HG03066 (cell line): ENCODE measurements at regions not wholly inside any gene's neighbourhood (a gene's known extent, or its start where the extent isn't known, plus 50 kb on each side); places are given as distances from the start of the nearest gene placed in this dataset.

Experiments
- ATAC-seq: cut with Tn5 transposase; IDR thresholded peaks from one replicate; pipeline ENCODE4 v1.9.1; 2021; ENCODE audit warnings: low read depth; ENCODE audit not compliant: unreplicated experiment

DNA sequence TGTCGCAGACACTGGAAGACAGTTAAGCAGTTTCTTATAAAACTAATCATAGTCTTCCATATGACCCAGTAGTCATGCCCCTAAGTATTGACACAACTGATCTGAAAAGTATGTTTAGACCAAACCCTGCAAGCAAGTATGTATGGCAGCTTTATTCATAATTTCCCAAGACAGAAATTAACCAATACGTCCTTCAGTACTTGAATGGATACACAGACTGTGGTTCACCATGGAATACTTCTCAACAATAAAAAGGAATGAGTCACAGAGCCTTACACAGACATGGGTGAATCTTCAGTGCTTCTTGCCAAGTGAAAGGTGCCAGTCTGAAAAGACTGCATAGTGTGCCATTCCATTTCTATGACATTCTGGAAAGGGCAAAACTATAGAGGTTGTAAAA is 50.2 kb upstream of the AKR1E2 start:
- no peak for ATAC-seq

DNA sequence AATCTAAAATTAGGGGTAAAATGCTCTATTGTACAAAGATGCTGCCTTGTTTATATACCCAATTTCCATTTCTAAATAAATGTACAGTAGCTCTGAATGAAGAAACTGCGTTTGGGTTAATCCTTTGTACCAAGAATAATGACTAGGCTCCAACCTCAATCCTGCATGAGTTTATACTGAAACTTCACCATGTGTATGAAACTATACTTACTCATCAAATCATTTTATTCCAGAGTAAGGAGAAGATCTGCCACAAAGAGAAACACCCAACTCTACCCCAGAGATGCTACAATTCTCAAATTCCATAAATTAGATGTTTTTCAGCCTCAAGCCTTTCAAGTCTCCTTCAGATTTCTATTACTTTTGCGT is 53.8 kb upstream of the AKR1E2 start:
- no peak for ATAC-seq

DNA sequence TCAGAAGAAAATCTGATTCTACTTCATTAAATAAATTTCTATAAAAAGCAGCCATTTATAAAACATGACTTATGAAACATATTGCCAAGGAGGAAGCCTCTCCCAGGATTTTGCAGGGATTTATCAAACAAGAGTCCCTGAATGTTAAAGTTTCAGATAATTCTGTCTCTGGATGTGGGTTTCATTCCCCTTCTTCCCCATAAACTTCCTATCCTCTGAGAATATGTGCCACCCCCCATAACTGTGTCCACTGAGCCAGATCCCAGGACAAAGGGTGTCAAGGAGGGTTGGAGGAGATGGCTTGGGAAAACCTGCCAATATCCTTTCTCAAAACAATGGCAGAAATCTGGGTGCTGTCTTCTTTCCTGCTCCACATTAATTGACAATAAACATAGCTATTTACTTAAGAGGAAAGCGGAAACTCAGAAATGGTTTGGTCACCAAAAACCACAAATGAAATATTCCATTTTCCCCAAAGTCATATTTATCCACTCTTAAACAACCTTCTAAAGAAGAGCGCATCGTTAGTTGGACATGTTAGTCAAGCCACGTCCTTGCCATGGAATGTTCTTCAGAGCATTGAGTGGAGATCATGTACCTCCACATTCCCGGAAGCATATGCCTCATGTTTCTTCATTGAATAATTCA is 54.3 kb upstream of the AKR1E2 start:
- no peak for ATAC-seq

DNA sequence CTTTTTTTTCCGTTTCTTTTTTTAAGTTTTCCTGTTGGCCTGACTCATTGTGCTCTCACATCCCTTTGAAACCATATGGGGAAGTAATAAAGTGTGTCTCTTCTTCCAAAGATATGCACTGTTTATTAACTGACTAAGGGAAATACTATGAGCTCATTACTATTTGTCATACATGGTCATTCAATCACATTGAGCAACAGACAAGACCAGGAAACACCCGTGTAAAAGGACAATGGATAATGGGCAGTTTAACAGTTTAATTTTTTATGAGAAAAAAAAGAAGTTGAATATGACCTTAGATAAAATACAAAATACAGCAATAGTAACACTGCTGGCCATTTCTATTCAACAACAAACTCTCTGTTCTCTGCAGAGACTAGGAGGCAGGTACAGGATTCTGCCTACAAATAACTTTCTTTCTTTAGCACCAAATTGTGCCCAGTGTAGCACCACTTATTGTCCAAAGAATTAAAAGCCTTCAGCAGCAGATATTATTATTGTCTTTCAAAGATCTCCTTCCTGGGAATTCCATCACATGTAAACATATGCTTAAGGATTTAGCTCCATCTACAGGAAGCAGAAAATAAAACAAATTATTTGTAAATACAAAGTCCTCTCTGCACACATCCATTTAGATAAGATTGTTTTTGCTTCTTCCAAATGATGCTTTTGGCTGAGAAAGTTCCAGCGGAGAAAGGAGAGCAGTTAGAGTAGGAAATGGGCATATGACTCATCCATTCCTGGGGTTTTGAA is 55.0 kb upstream of the AKR1E2 start:
- ATAC-seq = no peak

DNA sequence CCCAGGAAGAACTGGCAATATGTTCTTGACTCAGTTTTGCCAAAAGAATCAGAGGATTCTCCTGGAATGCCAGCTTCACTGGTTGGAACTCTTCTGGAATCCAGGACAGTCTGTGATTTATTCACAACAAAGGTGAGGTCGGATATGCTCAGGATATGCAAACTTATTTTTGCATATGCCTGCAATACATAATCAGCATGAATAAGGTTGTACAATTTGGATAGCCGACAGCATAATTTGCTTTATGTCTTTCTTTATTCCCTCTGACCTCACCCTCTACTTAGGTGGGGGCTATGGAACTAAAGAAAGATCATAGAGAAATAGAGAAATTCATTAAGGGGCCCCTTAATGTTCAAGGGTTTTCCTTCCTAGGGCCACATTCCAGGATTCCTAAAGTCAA is 57.6 kb upstream of the AKR1E2 start:
- no peak for ATAC-seq

DNA sequence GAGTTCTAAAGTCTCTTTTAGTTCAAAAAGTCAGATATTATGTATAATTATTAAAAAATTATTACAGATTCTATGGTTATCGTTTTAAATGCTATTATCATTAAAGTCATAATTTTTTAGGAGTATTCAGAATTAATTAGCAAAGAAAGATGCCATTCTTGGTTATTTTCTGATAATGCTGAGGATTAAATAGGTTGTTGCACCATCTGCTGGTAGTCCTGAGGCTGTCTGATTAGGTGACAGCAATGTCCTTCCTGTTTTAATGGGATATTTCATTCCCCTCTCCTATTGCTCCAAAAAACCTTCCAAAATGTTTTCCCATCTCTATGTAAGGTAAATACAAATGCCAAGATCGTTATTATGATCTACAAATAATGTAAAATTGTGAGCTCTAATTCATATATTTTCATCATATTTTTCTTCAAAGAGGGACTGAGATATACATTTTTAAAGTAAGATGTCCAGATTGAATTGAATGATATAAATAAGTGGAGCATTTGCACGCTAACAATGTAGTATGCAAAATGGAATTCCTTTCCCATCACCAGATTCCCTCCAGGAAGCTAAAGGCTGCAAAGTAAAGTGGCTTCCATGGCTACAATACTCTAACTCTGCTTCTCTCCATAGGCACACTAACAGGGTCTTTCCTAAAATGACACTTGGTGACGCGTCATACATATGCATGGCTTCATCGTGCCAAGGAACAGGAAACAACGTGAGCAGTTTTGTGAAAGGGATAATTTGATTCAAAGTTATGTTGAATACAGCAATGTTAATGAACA is 58.8 kb upstream of the AKR1E2 start:
- ATAC-seq = no peak

DNA sequence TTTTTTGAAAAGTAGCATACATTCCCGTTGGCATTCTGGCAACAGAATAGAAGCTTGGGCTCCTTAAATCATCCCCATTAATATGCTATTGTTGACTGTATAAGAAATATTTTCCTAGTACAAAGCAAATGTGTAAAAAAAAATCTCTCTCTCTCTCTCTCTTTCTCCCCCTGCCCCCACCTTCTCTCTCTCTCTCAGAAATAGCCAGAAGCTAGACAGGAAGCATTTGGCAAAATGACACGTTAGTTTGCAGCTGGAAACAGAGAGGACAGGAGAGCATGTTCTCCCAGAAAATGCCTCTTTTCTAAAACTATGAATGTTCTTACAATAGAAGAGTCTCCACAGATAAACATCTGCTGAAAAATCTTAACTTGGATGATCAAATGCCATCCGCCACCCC is 59.6 kb upstream of the AKR1E2 start:
- no peak for ATAC-seq

DNA sequence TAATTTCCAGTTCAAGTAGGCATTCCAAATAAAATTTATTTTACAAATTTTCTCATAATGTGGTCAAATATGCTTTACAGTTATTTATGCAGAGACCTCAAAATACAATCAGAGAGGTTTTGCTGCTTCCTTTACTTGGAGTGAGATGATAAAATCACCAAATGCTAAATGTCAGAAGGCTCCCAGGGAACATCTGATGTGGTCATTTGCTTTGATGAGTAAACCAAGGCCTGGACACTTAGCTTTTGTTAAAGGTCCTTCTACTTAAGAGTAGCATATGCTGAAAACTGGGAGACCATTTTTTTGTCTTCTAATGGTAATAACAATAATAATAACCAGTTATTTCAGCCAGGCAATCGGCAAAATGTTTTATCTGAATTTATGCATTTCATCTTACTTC is 60.6 kb upstream of the AKR1E2 start:
- ATAC-seq = no peak

DNA sequence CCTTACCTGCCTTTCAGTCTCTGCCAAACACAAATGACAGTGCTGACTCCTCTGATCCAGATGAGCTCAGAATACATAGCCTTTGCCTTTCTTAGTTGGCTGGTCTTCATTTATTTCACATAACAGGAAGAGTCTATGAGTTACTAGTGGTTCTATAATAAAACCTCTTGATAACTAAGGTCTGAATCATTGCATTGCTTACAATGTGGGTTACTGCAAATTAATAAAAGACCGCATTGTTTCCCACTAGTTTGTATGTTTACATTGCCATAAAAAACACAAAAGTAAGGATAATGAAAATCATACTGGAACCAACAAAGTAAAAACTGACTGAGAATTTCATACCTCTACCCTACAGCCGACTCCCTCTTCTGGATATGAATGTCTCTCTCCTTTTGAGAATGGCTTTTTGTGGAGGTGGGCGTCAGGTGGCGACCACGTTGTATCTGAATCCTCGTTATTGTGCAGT is 62.0 kb upstream of the AKR1E2 start:
- ATAC-seq = no peak

DNA sequence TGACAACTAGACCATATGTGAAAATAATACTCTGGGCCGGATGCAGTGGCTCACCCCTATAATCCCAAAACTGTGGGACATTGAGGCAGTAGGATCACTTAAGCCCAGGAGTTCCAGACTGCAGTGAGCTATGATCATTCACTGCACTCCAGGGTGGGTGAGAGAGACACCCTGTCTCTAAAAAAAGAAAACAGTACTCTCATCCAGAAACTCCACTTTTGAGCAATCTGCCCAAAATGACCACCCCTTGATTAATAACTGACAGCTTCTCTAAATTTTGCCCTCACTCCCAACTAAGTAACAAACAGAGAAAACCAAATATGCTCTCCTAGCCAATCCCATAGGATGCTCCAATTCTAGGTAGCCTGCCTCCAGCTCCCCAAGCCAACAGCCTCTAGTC is 62.5 kb upstream of the AKR1E2 start:
- ATAC-seq = no peak

DNA sequence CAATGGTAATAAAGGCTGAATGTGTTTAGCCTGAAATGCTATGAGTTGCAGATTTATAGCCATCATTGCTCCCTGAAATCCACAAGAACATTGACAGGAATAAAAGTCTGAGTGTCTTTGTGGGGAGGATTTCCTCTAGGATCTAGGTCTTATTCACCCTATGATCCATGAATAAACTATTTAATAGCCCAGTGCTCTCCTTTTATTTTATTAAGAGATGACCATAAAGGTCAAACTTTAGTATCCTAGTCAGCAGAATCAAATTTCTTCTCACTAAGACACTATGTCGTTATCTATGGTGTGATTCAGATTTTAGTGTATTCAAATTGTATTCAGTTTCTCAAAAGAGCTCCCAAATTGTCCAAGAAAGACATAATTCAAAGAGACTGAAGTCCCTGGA is 67.8 kb upstream of the AKR1E2 start:
- no peak for ATAC-seq

DNA sequence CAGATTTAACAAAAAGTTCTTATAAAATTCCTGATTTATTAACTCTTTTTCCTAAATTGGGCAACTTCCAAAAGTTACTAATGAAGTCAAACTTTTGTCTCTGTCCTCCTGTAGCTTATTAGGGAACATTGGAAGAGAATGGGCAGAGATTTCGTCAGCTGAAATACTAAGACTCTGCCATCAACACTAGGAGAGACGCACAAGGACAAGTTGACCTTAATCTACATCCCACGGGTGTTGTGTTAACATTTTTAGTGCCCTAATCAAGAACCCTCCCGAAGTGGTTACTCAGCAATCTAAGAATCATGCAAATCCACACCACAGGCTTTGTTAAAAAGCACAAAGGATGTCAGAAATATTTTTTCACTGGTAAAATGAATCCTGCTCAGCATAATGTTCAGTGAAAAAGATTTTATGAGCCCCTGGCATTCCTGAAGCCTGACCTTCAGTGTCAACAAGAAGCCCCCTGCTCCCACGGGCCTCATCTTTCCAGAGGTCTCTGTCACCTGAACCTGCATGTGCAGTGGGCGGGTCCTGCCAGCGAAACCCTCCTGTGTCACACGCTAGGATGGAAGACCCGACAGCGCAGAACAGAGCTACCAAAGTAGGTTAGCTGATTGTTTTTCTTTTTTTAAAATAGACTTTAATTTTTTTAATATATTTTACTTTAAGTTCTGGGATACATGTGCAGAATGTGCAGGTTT is 70.6 kb upstream of the AKR1E2 start:
- no peak for ATAC-seq

DNA sequence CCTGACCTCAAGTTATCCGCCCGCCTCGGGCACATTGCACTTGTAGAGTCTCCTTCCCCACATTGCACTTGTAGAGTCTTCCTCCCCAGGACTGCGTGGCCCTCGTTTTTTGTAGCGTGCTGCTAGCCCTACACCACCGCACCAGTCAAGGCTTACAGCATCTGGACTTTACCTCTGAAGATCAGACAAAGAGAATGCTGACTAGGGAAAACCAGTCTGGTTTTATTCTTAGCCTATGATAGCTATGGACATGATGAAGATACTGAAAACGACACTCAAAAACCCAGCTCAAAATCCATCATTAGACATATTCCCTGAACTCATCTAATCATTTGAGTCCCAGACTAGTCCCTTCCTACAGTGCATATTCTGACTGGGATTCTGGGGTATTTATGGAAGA is 71.9 kb upstream of the AKR1E2 start:
- ATAC-seq = no peak

DNA sequence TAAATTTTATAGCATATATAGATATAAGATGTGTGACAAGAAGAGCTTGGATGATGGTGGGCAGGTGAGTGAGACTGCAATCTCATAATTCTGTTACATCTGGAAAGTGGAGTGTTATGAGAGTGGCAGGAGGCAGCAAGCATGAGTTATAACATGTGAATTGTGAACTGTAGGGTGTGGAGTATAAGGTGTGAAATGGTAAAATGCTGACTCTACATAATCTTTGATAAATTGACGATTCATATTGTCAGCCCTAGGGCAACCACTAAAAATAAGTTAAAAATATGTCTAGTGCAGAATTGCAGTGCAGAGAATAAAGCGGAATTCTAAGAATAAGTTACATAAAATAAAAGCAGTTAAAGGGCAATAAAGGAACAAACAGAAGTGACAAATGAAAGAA is 74.8 kb upstream of the AKR1E2 start:
- no peak for ATAC-seq

DNA sequence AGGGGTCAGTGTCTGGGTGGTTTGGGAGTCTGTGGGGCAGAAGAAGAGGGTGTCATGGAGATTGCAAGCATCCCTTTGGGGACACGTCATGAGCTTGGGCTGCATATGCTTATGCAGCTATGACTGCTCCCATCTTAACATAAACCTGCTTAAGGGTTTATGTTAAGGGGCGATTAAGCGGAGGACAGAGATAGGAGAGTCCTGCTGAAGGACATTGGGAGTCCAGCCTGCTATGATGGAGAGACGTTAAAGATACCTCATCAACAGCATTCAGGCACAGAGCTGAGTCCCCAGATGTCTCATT is 76.8 kb upstream of the AKR1E2 start:
- ATAC-seq = no peak

DNA sequence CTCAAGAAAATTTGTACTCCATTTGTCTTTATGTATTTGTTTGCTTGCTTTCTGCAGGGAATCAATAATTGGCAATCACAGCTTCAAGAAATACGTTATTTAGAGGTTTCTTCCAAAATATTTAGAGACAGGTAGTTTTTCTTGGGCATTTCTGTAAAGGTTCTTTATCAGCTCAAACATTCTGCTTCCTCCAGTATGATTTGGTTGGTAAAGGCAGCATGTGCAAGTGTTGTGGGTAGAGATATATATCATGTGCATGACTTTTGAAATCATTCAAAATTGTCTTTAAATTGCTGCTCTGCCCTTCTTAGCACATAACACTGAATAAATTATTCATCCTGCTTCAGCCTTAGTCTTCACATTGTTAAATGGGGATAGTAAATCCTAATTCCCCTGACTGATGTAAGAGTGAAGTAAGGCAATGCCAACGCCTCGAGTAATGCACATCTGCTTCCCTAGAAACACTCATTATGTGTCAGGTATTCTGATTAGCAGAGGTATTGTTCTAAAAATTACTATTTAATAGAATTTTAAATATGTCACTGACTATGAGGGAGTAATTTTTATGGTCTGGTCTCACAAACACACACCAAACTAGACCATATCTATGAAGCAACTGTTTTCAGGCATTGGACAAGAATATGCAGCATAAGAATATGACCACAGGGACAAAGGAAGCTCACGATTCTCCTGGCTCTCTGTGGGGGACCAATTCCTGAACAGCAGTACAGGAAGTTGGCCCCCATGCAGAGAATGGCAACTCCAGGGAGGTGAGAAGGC is 77.3 kb upstream of the AKR1E2 start:
- ATAC-seq = no peak

DNA sequence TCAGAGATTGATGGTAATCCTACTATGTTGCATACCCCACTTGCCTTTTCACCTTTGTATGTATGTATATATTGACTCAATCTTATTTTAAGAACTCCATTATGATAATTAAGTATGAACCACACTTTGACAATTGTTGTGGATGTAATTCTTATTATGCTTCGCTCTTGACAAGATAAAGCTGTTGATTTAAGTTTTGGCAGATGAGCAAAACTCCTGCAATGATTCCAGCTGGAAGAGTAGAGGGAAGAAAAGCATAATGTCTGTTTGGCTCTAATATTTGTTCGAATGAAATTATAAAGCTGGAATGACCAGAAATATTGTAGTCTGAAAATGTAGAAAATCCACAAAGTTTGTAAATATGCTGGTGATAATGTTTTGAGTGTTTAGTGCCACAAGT is 83.8 kb upstream of the AKR1E2 start:
- no peak for ATAC-seq

DNA sequence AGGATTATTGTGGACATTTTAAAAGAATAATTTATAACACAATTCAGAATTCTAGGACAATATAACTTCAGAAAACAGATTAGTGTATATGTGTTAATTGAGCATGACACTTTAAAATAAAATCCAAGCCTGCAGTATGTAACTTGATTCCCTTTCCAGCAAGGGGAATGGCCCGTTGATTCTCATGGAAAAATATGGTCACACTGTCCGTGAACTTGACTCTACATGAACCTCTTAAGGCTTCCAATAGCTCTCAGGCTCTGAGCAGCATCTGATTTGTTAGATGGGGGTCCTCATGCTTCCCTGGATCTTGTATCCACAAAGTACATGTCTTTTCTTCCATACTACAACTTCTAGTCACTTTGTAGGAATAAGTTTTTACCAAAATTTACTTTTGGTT is 85.5 kb upstream of the AKR1E2 start:
- ATAC-seq = no peak

DNA sequence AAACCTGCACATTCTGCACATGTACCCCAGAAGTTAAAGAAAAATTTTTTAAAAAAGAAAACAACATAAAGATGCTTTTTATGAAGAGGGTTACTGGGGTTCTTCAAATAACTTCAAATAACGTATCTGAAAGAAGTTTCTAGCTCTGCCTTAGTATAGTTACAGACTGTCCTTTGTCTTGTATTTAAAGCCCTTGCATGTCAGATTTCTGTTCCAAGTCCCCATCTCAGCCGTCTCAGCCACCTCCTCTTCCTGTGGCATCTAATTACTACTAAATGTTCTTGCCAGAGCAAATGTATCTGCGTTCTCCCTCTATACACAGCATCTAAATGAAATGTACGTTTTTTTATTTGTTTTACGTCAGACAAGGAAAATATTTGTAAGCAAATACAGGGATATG is 89.4 kb upstream of the AKR1E2 start:
- no peak for ATAC-seq

DNA sequence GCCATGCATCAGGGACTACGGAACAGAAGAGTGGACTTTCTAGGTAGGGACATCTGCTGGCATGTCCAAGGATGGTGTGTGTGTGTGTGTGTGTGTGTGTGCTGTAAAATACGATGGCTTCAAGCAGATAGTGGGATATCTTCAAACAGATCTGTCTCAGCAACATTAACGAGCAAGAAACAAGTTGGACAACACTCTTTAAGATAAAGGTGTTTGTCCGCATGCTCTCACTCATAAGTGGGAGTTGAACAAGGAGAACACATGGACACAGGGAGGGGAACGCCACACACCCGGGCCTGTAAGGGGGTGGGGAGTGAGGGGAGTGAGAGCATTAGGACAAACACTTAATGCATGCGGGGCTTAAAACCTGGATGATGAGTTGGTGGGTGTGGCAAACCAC is 89.8 kb upstream of the AKR1E2 start:
- no peak for ATAC-seq

DNA sequence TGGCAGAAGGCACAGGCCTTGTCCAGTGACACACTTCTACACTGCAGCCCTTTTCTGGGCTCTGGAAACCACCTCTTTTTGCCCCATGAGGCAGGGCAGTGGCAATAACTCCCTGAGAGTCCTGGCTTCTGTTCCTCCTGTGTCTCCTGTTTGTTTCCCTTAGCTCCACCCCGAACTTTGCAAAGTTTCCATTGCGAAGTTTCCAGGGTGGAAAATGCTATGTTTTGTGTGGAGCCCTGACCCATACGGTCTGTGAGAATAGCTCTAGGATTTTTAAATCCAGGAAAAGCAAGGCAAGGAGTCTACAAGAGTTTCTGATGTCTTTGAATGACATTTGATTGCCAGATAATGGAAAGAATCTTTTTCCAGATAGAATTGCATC is 92.2 kb upstream of the AKR1E2 start:
- ATAC-seq = no peak
